ENCODE measurements at regions not wholly inside any gene's neighbourhood (a gene's known extent, or its start where the extent isn't known, plus 50 kb on each side); places are given as distances from the start of the nearest gene placed in this dataset.

DNA sequence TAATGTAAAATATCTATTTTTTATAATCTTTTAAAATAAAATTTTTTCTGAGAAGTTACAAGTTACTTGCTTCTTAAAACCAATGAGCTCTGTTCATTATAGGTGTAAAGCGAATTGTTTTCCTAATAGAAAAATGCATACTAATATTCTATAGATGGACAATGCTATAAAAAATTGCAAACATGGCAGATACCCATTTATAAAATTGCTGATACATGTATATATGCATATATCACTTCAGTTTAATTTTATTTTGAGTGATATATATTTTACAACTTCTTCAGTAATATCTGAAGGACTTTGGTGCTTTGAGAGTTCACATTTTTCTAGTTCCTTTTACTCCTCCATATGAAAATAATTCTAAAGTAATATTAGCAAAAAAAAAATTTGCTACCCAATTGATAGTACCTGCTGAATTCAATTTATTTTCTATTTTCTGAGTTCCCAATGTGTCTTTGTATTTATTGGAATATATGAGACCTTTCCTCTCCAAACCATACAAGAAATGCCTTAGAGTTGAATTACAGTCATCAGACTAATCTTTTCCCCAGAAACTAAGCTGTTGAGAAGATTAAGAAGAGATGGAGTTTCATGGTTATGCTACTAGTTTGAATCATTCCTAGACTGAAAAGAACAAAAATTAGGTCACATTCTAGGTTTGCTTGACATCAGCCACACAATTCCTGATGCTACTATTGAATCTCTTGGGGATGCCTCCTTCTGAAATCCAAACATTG, 1937.5 kb upstream of the SEL1L start:
- TF ChIP-seq, protein P1, sequence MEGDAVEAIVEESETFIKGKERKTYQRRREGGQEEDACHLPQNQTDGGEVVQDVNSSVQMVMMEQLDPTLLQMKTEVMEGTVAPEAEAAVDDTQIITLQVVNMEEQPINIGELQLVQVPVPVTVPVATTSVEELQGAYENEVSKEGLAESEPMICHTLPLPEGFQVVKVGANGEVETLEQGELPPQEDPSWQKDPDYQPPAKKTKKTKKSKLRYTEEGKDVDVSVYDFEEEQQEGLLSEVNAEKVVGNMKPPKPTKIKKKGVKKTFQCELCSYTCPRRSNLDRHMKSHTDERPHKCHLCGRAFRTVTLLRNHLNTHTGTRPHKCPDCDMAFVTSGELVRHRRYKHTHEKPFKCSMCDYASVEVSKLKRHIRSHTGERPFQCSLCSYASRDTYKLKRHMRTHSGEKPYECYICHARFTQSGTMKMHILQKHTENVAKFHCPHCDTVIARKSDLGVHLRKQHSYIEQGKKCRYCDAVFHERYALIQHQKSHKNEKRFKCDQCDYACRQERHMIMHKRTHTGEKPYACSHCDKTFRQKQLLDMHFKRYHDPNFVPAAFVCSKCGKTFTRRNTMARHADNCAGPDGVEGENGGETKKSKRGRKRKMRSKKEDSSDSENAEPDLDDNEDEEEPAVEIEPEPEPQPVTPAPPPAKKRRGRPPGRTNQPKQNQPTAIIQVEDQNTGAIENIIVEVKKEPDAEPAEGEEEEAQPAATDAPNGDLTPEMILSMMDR (IDR thresholded peaks at IDR 0.05; ENCODE audit: extremely low read depth in 1 of 2, insufficient read depth in 1 of 2, low read depth in 1 of 2, low read length in 2 of 2): no peak
- TF ChIP-seq POLR2AphosphoS5 (IDR thresholded peaks at IDR 0.05; ENCODE audit: insufficient read depth, low read depth, low read length): no peak
- TF ChIP-seq POLR2A (IDR thresholded peaks at IDR 0.05; ENCODE audit: low read depth, low read length): no peak
